Frontal cortex (tissue), 3 donors: ENCODE measurements at regions not wholly inside any gene's neighbourhood (a gene's known extent, or its start where the extent isn't known, plus 50 kb on each side); places are given as distances from the start of the nearest gene placed in this dataset.

Experiments used
- DNase-seq, 2 donors: peaks; one replicate each; pipeline ENCODE4 v3.0.0; 2012; ENCODE audit warnings: low spot score in 2 of 2
- FAIRE-seq: peaks from 2 replicates; lab custom pipeline; 2012; peaks lifted over from hg19 to GRCh38; lab: Jason Lieb, UNC
- donor health status: control.
- donor health status: control.
- donor health status: control.

GRCh38 chr13:24040835-24041234, 119.7 kb upstream of the SPATA13 start:
- DNase-seq = no peak

GRCh38 chr13:24041651-24042225, 118.8 kb upstream of the SPATA13 start:
- DNase-seq (no peak), FAIRE-seq (no peak)

More at GRCh38 chr13:24040835-24041234, 119.7 kb upstream of the SPATA13 start:
- no peak for FAIRE-seq

- FAIRE-seq = no peak
Measured at GRCh38 chr13:24042710-24043440, 117.6 kb upstream of the SPATA13 start.

GRCh38 chr13:24043590-24044350, 116.8 kb upstream of the SPATA13 start:
- DNase-seq = no peak
- no peak for FAIRE-seq

More at GRCh38 chr13:24042710-24043440, 117.6 kb upstream of the SPATA13 start:
- no peak for DNase-seq

GRCh38 chr13:24045597-24045996, 114.9 kb upstream of the SPATA13 start:
- no peak for DNase-seq
- FAIRE-seq = no peak

- DNase-seq (no peak), FAIRE-seq (no peak)
Measured at GRCh38 chr13:24050292-24050711, 110.2 kb upstream of the SPATA13 start.

GRCh38 chr13:24050796-24051715, 109.5 kb upstream of the SPATA13 start:
- DNase-seq = no peak
- FAIRE-seq = no peak

- DNase-seq = peak; percentile 45 to 47
- no peak for FAIRE-seq
Measured at GRCh38 chr13:24052547-24053518, 107.7 kb upstream of the SPATA13 start.

- FAIRE-seq (no peak), DNase-seq (peak; percentile 56 to 58)
Measured at GRCh38 chr13:24053519-24054251, 106.8 kb upstream of the SPATA13 start.

- FAIRE-seq = no peak
- DNase-seq = no peak
Measured at GRCh38 chr13:24056616-24057137, 103.8 kb upstream of the SPATA13 start.

GRCh38 chr13:24060993-24061392, 99.5 kb upstream of the SPATA13 start:
- no peak for FAIRE-seq
- no peak for DNase-seq

GRCh38 chr13:24063281-24063877, 97.1 kb upstream of the SPATA13 start:
- FAIRE-seq = no peak
- no peak for DNase-seq

GRCh38 chr13:24064371-24064770, 96.1 kb upstream of the SPATA13 start:
- DNase-seq (no peak), FAIRE-seq (no peak)

- FAIRE-seq (no peak), DNase-seq (no peak)
Measured at GRCh38 chr13:24065176-24065575, 95.3 kb upstream of the SPATA13 start.

GRCh38 chr13:24066405-24067295, 93.9 kb upstream of the SPATA13 start:
- FAIRE-seq = no peak
- DNase-seq = no peak

- DNase-seq (no peak), FAIRE-seq (no peak)
Measured at GRCh38 chr13:24068472-24068871, 92.0 kb upstream of the SPATA13 start.
